Calu3 (cell line): ENCODE measurements at regions not wholly inside any gene's neighbourhood (a gene's known extent, or its start where the extent isn't known, plus 50 kb on each side); places are given as distances from the start of the nearest gene placed in this dataset.

ENCODE experiments used
- BruUV-seq: library from RNA; stranded (reverse); fragments of 400-500 nt; replicated peaks from 2 replicates; lab custom pipeline; 2021; lab: Mats Ljungman, UMichigan
- CTCF ChIA-PET: fragments of 300-600 bp; sonication (Branson Sonifier 250); formaldehyde crosslinking; loops from one replicate; lab custom pipeline; 2022; ENCODE audit warnings: antibody characterized with exemption; lab: Charles Lee
- DNase-seq: peaks from one replicate; pipeline ENCODE4 v3.0.0; 2022
- H3K27ac Mint-ChIP-seq: one replicate; pipeline ENCODE4 v1.8.0; 2022; ENCODE audit warnings: mixed read lengths; ENCODE audit not compliant: unreplicated experiment
- H3K27me3 Mint-ChIP-seq: one replicate; pipeline ENCODE4 v1.8.0; 2022; ENCODE audit warnings: mixed read lengths; ENCODE audit not compliant: unreplicated experiment
- H3K36me3 Mint-ChIP-seq: one replicate; pipeline ENCODE4 v1.8.0; 2022; ENCODE audit warnings: mild to moderate bottlenecking, moderate library complexity, mixed read lengths; ENCODE audit not compliant: insufficient read depth, unreplicated experiment
- H3K4me1 Mint-ChIP-seq: one replicate; pipeline ENCODE4 v1.8.0; 2022; ENCODE audit warnings: mild to moderate bottlenecking, low read depth, mixed read lengths; ENCODE audit not compliant: unreplicated experiment
- H3K4me3 Mint-ChIP-seq: one replicate; pipeline ENCODE4 v1.8.0; 2022; ENCODE audit warnings: mild to moderate bottlenecking, low read depth, moderate library complexity, mixed read lengths; ENCODE audit not compliant: unreplicated experiment
- H3K9me3 Mint-ChIP-seq: one replicate; pipeline ENCODE4 v1.8.0; 2022; ENCODE audit warnings: low read depth, mixed read lengths; ENCODE audit not compliant: unreplicated experiment
- CTCF ChIP-seq: fragments of 200-600 bp; IDR thresholded peaks from one replicate; pipeline ENCODE4 v1.8.0; 2022; ENCODE audit warnings: antibody characterized with exemption; ENCODE audit not compliant: unreplicated experiment
- intact Hi-C: fragments of 100-400 bp; cut with micrococcal nuclease; formaldehyde crosslinking; loops from one replicate; pipeline ENCODE4 v1.10.0; 2022; ENCODE audit not compliant: unreplicated experiment

- CTCF ChIA-PET, result interaction anchor here (1.4 to 1.8 kb wide), 2 partner anchors 84 to 476 kb away, joined by 4 to 6 read pairs; no protein-coding TSS in a partner anchor
- Mint-ChIP-seq H3K9me3 (no peaks in the 10 kb centered on the region), H3K4me3 (no peak overlapping the region), H3K4me1 (peaks cover 11% of the 10 kb centered on the region), H3K27ac (no peak overlapping the region), H3K27me3 (peaks cover 30% of the 10 kb centered on the region), H3K36me3 (no peaks in the 10 kb centered on the region)
- no peak for DNase-seq
- TF ChIP-seq CTCF, result no peak
- intact Hi-C loops, result loop anchor here (10.0 kb wide), 1 partner anchor 83 kb away; no protein-coding TSS in a partner anchor
- no TSS peak for BruUV-seq
These were observed 49.8 kb upstream of the SCAF4 start for GRCh38 chr21:31781737-31782136.
